WTC11 (cell line): ENCODE measurements at regions not wholly inside any gene's neighbourhood (a gene's known extent, or its start where the extent isn't known, plus 50 kb on each side); places are given as distances from the start of the nearest gene placed in this dataset.
"Not testable (repeated sequence)": the region's sequence is repeated elsewhere in the genome, so short reads cannot be mapped to it uniquely, and the experiment has no call there.

Experiments
- ATAC-seq: fragments of 200-7000 bp; cut with Tn5 transposase; 2 replicates; pipeline ENCODE4 v1.10.0; 2021; ENCODE audit warnings: mild to moderate bottlenecking, moderate library complexity
- CTCF ChIA-PET: fragments of 300-600 bp; sonication (Branson Sonifier 250); formaldehyde crosslinking; loops from one replicate; lab custom pipeline; 2021; ENCODE audit warnings: antibody characterized with exemption; lab: Charles Lee
- POLR2A ChIA-PET: fragments of 350-600 bp; sonication (Branson Sonifier 250); formaldehyde crosslinking; loops from one replicate; lab custom pipeline; 2021; ENCODE audit warnings: antibody characterized with exemption; lab: Charles Lee
- DNase-seq: peaks from one replicate; pipeline ENCODE4 v3.0.0; 2021; ENCODE audit warnings: low spot score
- H3K27ac Mint-ChIP-seq: 2 replicates; pipeline ENCODE4 v1.8.0; 2021; ENCODE audit warnings: mixed read lengths
- H3K27me3 Mint-ChIP-seq: 2 replicates; pipeline ENCODE4 v1.8.0; 2021; ENCODE audit warnings: low read depth, mild to moderate bottlenecking, moderate library complexity, mixed read lengths
- H3K36me3 Mint-ChIP-seq: 2 replicates; pipeline ENCODE4 v1.8.0; 2021; ENCODE audit warnings: mixed read lengths
- H3K4me1 Mint-ChIP-seq: 2 replicates; pipeline ENCODE4 v1.8.0; 2022; ENCODE audit warnings: mixed read lengths
- H3K4me3 Mint-ChIP-seq: 2 replicates; pipeline ENCODE4 v1.8.0; 2021; ENCODE audit warnings: mild to moderate bottlenecking, moderate library complexity, mixed read lengths
- H3K9me3 Mint-ChIP-seq: 2 replicates; pipeline ENCODE4 v1.8.0; 2021; ENCODE audit warnings: mixed read lengths
- CREB1 ChIP-seq: sonication (generic); formaldehyde crosslinking; IDR thresholded peaks from 2 replicates; pipeline ENCODE4 v1.8.0; 2023; ENCODE audit warnings: mild to moderate bottlenecking, missing genetic modification reagents
- ERG ChIP-seq: fragments of 250-450 bp; sonication (Bioruptor Pico); IDR thresholded peaks from 2 replicates; pipeline ENCODE4 v1.8.0; 2021; ENCODE audit warnings: mild to moderate bottlenecking
- FOXP1 ChIP-seq: sonication (generic); formaldehyde crosslinking; IDR thresholded peaks from 2 replicates; pipeline ENCODE4 v1.8.0; 2022; ENCODE audit warnings: missing genetic modification reagents, mild to moderate bottlenecking, moderate library complexity, borderline replicate concordance
- IRF1 ChIP-seq: sonication (generic); formaldehyde crosslinking; IDR thresholded peaks from 2 replicates; pipeline ENCODE4 v1.8.0; 2023; ENCODE audit warnings: missing genetic modification reagents
- IRF2 ChIP-seq: sonication (generic); formaldehyde crosslinking; IDR thresholded peaks from 2 replicates; pipeline ENCODE4 v1.8.0; 2022; ENCODE audit warnings: low read depth, missing genetic modification reagents, borderline replicate concordance
- JAZF1 ChIP-seq: fragments of 250-450 bp; sonication (Bioruptor Pico); IDR thresholded peaks from 2 replicates; pipeline ENCODE4 v1.9.0; 2021; ENCODE audit warnings: moderate library complexity, mild to moderate bottlenecking, inconsistent platforms
- NFYB ChIP-seq: sonication (generic); formaldehyde crosslinking; conservative IDR thresholded peaks from 2 replicates; pipeline ENCODE4 v1.8.0; 2022; ENCODE audit warnings: low read depth, missing genetic modification reagents
- NR2C2 ChIP-seq: sonication (generic); formaldehyde crosslinking; IDR thresholded peaks from 2 replicates; pipeline ENCODE4 v1.8.0; 2022; ENCODE audit warnings: mild to moderate bottlenecking, missing genetic modification reagents
- PRDM15 ChIP-seq: sonication (generic); formaldehyde crosslinking; IDR thresholded peaks from 2 replicates; pipeline ENCODE4 v1.8.0; 2022; ENCODE audit warnings: missing genetic modification reagents
- TP53 ChIP-seq: sonication (generic); formaldehyde crosslinking; IDR thresholded peaks from 2 replicates; pipeline ENCODE4 v1.8.1; 2023; ENCODE audit warnings: mild to moderate bottlenecking, missing genetic modification reagents
- ZNF219 ChIP-seq: sonication (generic); formaldehyde crosslinking; IDR thresholded peaks from 2 replicates; pipeline ENCODE4 v1.8.0; 2023; ENCODE audit warnings: missing genetic modification reagents, mild to moderate bottlenecking, borderline replicate concordance
- ZNF317 ChIP-seq: sonication (generic); formaldehyde crosslinking; IDR thresholded peaks from 2 replicates; pipeline ENCODE4 v1.8.1; 2023; ENCODE audit warnings: low read depth, mild to moderate bottlenecking, moderate library complexity, missing genetic modification reagents, borderline replicate concordance
- ZNF532 ChIP-seq: fragments of 250-450 bp; sonication (Bioruptor Pico); IDR thresholded peaks from 2 replicates; pipeline ENCODE4 v1.9.0; 2021; ENCODE audit warnings: mild to moderate bottlenecking, borderline replicate concordance
- ZNF671 ChIP-seq: fragments of 250-450 bp; sonication (Bioruptor Pico); IDR thresholded peaks from 2 replicates; pipeline ENCODE4 v1.8.0; 2021; ENCODE audit warnings: mild to moderate bottlenecking

GRCh38 chr4:54596201-54596600 lies 61.6 kb upstream of the KIT start:
- Mint-ChIP-seq H3K27ac (no peak overlapping the region), H3K4me1 (no peaks in the 10 kb centered on the region), H3K27me3 (no peaks in the 10 kb centered on the region), H3K36me3 (no peaks in the 10 kb centered on the region), H3K9me3 (no peaks in the 10 kb centered on the region; the same call in 1 of the 2 replicates), H3K4me3 (no peak overlapping the region)
- no peak for ATAC-seq
- POLR2A ChIA-PET: no interaction called here
- no peak for TF ChIP-seq FOXP1
- no peak for TF ChIP-seq NR2C2 (CRISPR knock-in tag)
- TF ChIP-seq CREB1 (CRISPR knock-in tag): no peak
- no peak for TF ChIP-seq PRDM15
- TF ChIP-seq ZNF671 (CRISPR knock-in tag): no peak
- TF ChIP-seq ZNF219: no peak
- no peak for TF ChIP-seq ERG (CRISPR knock-in tag)
- no peak for TF ChIP-seq IRF2 (CRISPR knock-in tag)
- TF ChIP-seq NFYB: no peak
- no peak for TF ChIP-seq TP53 (CRISPR knock-in tag)
- no peak for TF ChIP-seq ZNF317 (CRISPR knock-in tag)
- no peak for TF ChIP-seq JAZF1 (CRISPR knock-in tag)
- no peak for TF ChIP-seq IRF1
- TF ChIP-seq ZNF532: no peak
- CTCF ChIA-PET: no interaction called here
- DNase-seq: no peak

GRCh38 chr4:54597678-54598077 lies 60.1 kb upstream of the KIT start:
- CTCF ChIA-PET, DNase-seq, H3K9me3 Mint-ChIP-seq, H3K36me3 Mint-ChIP-seq, POLR2A ChIA-PET, H3K4me3 Mint-ChIP-seq, H3K27ac Mint-ChIP-seq, H3K27me3 Mint-ChIP-seq, ATAC-seq, H3K4me1 Mint-ChIP-seq: not testable (repeated sequence)

- DNase-seq, H3K27ac Mint-ChIP-seq, POLR2A ChIA-PET, H3K9me3 Mint-ChIP-seq, H3K4me3 Mint-ChIP-seq, CTCF ChIA-PET, H3K36me3 Mint-ChIP-seq, H3K4me1 Mint-ChIP-seq, ATAC-seq, H3K27me3 Mint-ChIP-seq: not testable (repeated sequence)
Observed at GRCh38 chr4:54602175-54602574, 55.6 kb upstream of the KIT start.
